ENCODE measurements at regions not wholly inside any gene's neighbourhood (a gene's known extent, or its start where the extent isn't known, plus 50 kb on each side); places are given as distances from the start of the nearest gene placed in this dataset.

- DNase-seq (ENCODE audit: low read depth) = peak; percentile 69
- in situ Hi-C loops (cut with HindIII; ENCODE audit: low pct_unique_long_range_greater_than_20kb, low sequenced_read_pairs) = no loop called here
These were observed 88.2 kb downstream of the NOG start for GRCh38 chr17:56681561-56682266.

- in situ Hi-C loops (cut with HindIII; ENCODE audit: low pct_unique_long_range_greater_than_20kb, low sequenced_read_pairs) = no loop called here
- no peak for DNase-seq (ENCODE audit: low read depth)
These were observed 94.7 kb downstream of the NOG start for GRCh38 chr17:56688151-56688550.

- peak; percentile 70 for DNase-seq (ENCODE audit: low read depth)
- in situ Hi-C loops (cut with HindIII; ENCODE audit: low pct_unique_long_range_greater_than_20kb, low sequenced_read_pairs) = no loop called here
These were observed 97.2 kb downstream of the NOG start for GRCh38 chr17:56690441-56691291.

- in situ Hi-C loops (cut with HindIII; ENCODE audit: low pct_unique_long_range_greater_than_20kb, low sequenced_read_pairs) = no loop called here
- no peak for DNase-seq (ENCODE audit: low read depth)
These were observed 101.3 kb downstream of the NOG start for GRCh38 chr17:56694825-56695224.

- DNase-seq (ENCODE audit: low read depth) = no peak
- in situ Hi-C loops (cut with HindIII; ENCODE audit: low pct_unique_long_range_greater_than_20kb, low sequenced_read_pairs) = no loop called here
These were observed 103.7 kb downstream of the NOG start for GRCh38 chr17:56697190-56697589.

GRCh38 chr17:56699186-56699894, 105.8 kb downstream of the NOG start:
- in situ Hi-C loops (cut with HindIII; ENCODE audit: low pct_unique_long_range_greater_than_20kb, low sequenced_read_pairs) = no loop called here
- peak; percentile 99 for DNase-seq (ENCODE audit: low read depth)

GRCh38 chr17:56700919-56701420, 107.5 kb downstream of the NOG start:
- in situ Hi-C loops (cut with HindIII; ENCODE audit: low pct_unique_long_range_greater_than_20kb, low sequenced_read_pairs) = loop anchor here (25.0 kb wide), 1 partner anchor 114 kb away; the partner anchor contains the start of gene NOG
- DNase-seq (ENCODE audit: low read depth) = no peak

GRCh38 chr17:56707312-56708219, 114.1 kb downstream of the NOG start:
- DNase-seq (ENCODE audit: low read depth) = no peak
- in situ Hi-C loops (cut with HindIII; ENCODE audit: low pct_unique_long_range_greater_than_20kb, low sequenced_read_pairs) = loop anchor here (25.0 kb wide), 1 partner anchor 120 kb away; the partner anchor contains the start of gene NOG

GRCh38 chr17:56708220-56708558, 114.7 kb downstream of the NOG start:
- DNase-seq (ENCODE audit: low read depth) = no peak

GRCh38 chr17:56708670-56709410, 115.3 kb downstream of the NOG start:
- in situ Hi-C loops (cut with HindIII; ENCODE audit: low pct_unique_long_range_greater_than_20kb, low sequenced_read_pairs) = loop anchor here (25.0 kb wide), 1 partner anchor 122 kb away; the partner anchor contains the start of gene NOG
- no peak for DNase-seq (ENCODE audit: low read depth)

More at GRCh38 chr17:56708220-56708558, 114.7 kb downstream of the NOG start:
- in situ Hi-C loops (cut with HindIII; ENCODE audit: low pct_unique_long_range_greater_than_20kb, low sequenced_read_pairs) = loop anchor here (25.0 kb wide), 1 partner anchor 121 kb away; the partner anchor contains the start of gene NOG

- DNase-seq (ENCODE audit: low read depth) = no peak
These were observed 117.5 kb downstream of the NOG start for GRCh38 chr17:56710986-56711385.

GRCh38 chr17:56715613-56716357, 117.9 kb downstream of the C17orf67 start:
- DNase-seq (ENCODE audit: low read depth) = peak; percentile 58
- in situ Hi-C loops (cut with HindIII; ENCODE audit: low pct_unique_long_range_greater_than_20kb, low sequenced_read_pairs) = loop anchor here (25.0 kb wide), 1 partner anchor 128 kb away; the partner anchor contains the start of gene NOG

More at GRCh38 chr17:56710986-56711385, 117.5 kb downstream of the NOG start:
- in situ Hi-C loops (cut with HindIII; ENCODE audit: low pct_unique_long_range_greater_than_20kb, low sequenced_read_pairs) = loop anchor here (25.0 kb wide), 1 partner anchor 124 kb away; the partner anchor contains the start of gene NOG

- in situ Hi-C loops (cut with HindIII; ENCODE audit: low pct_unique_long_range_greater_than_20kb, low sequenced_read_pairs) = loop anchor here (25.0 kb wide), 1 partner anchor 130 kb away; the partner anchor contains the start of gene NOG
- no peak for DNase-seq (ENCODE audit: low read depth)
These were observed 116.2 kb downstream of the C17orf67 start for GRCh38 chr17:56717471-56717870.

- DNase-seq (ENCODE audit: low read depth) = no peak
- in situ Hi-C loops (cut with HindIII; ENCODE audit: low pct_unique_long_range_greater_than_20kb, low sequenced_read_pairs) = loop anchor here (25.0 kb wide), 1 partner anchor 131 kb away; the partner anchor contains the start of gene NOG
These were observed 115.2 kb downstream of the C17orf67 start for GRCh38 chr17:56718515-56718914.

- DNase-seq (ENCODE audit: low read depth) = no peak
- in situ Hi-C loops (cut with HindIII; ENCODE audit: low pct_unique_long_range_greater_than_20kb, low sequenced_read_pairs) = loop anchor here (25.0 kb wide), 1 partner anchor 136 kb away; the partner anchor contains the start of gene NOG
These were observed 110.3 kb downstream of the C17orf67 start for GRCh38 chr17:56723421-56723820.

- in situ Hi-C loops (cut with HindIII; ENCODE audit: low pct_unique_long_range_greater_than_20kb, low sequenced_read_pairs) = loop anchor here (25.0 kb wide), 1 partner anchor 137 kb away; the partner anchor contains the start of gene NOG
- no peak for DNase-seq (ENCODE audit: low read depth)
These were observed 109.1 kb downstream of the C17orf67 start for GRCh38 chr17:56724664-56725063.
